ENCODE measurements at regions not wholly inside any gene's neighbourhood (a gene's known extent, or its start where the extent isn't known, plus 50 kb on each side); places are given as distances from the start of the nearest gene placed in this dataset.

DNA sequence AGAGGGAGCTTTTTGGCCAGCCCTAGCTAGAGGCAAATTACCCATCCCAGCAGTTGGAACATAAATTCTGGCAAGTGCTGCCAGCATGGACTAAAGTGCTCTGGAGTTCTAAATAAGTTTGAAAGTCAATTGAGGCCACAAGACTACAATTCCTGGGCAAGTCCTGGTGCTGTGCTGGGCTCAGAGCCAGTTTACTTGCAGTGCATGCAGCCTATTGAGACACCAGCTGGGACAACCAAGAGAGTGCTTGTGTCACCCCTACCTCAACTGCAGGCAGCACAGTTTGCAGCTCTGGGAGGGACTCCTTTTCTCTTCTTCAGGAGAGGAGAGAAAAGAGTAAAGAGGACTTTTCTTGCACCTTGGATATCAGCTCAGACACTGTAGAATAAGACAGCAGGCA, 277.2 kb upstream of the TMEFF2 start:
- TF ChIP-seq KDM1A (IDR thresholded peaks at IDR 0.05; ENCODE audit: borderline replicate concordance) (no peak), EZH2 (IDR thresholded peaks at IDR 0.05; ENCODE audit: borderline replicate concordance, control insufficient read depth, low read depth, low read length) (no peak), CTCF (IDR thresholded peaks at IDR 0.05 in 2 of 3, conservative IDR thresholded peaks at IDR 0.05 in 1 of 3; ENCODE audit: control insufficient read depth in 2 of 3, extremely low read depth in 1 of 3, insufficient read depth in 1 of 3, low read depth in 3 of 3, low read length in 3 of 3) (no peak), CREM (IDR thresholded peaks at IDR 0.05; ENCODE audit: low read depth) (no peak), MAX (IDR thresholded peaks at IDR 0.05; ENCODE audit: low read depth, low read length) (no peak), REST (IDR thresholded peaks at IDR 0.05; ENCODE audit: low read depth, low read length) (no peak), STAT3 (IDR thresholded peaks at IDR 0.05; ENCODE audit: low read depth, low read length) (no peak), RAD21 (IDR thresholded peaks at IDR 0.05; ENCODE audit: insufficient read depth, low read depth, low read length) (no peak), E2F8 (IDR thresholded peaks at IDR 0.05; ENCODE audit: low read depth, partially characterized antibody) (no peak), CEBPB (IDR thresholded peaks at IDR 0.05; ENCODE audit: borderline replicate concordance in 1 of 2, low read depth in 2 of 2, low read length in 2 of 2) (no peak), YY1 (IDR thresholded peaks at IDR 0.05; ENCODE audit: low read depth, low read length) (no peak), ATF7 (IDR thresholded peaks at IDR 0.05; ENCODE audit: low read depth) (no peak), BACH1 (IDR thresholded peaks at IDR 0.05; ENCODE audit: borderline replicate concordance) (no peak), ZNF274 (IDR thresholded peaks at IDR 0.05; ENCODE audit: insufficient read depth, insufficient read length) (no peak)

Data from GM12878 (cell line).